Cardiac fibroblast (primary cell): ENCODE measurements at regions not wholly inside any gene's neighbourhood (a gene's known extent, or its start where the extent isn't known, plus 50 kb on each side); places are given as distances from the start of the nearest gene placed in this dataset.
A peak's percentile ranks its signal among the peaks of the same experiment; 100 is the strongest.

Experiments used
- DNase-seq, 2 donors: peaks; one replicate each; pipeline versions ENCODE4 v3.0.0 to v3.0.0-alpha.2; 2010; ENCODE audit warnings: low read depth in 2 of 2
- H3K4me3 ChIP-seq, 2 donors: replicated peaks in 1 of 2; 1 replicate in 1 of 2; 2 replicates in 1 of 2; pipeline ENCODE4 v1.5.1; 2011; ENCODE audit warnings: low read depth in 2 of 2, low read length in 2 of 2, mild to moderate bottlenecking in 2 of 2, moderate library complexity in 1 of 2
- CTCF ChIP-seq: IDR thresholded peaks from one replicate; pipeline ENCODE4 v1.5.1; 2011; ENCODE audit warnings: low read depth, mild to moderate bottlenecking, low read length, inconsistent platforms

- H3K4me3 ChIP-seq: no peak overlapping the region
- no peak for DNase-seq
- TF ChIP-seq CTCF: no peak
These were observed 102.5 kb downstream of the RRM1 start for GRCh38 chr11:4197112-4197511.

- H3K4me3 ChIP-seq: no peak overlapping the region
- no peak for DNase-seq
- no peak for TF ChIP-seq CTCF
These were observed 101.3 kb downstream of the RRM1 start for GRCh38 chr11:4195909-4196308.

GRCh38 chr11:4194889-4195288 is 100.3 kb downstream of the RRM1 start:
- TF ChIP-seq CTCF: no peak
- DNase-seq: no peak
- H3K4me3 ChIP-seq: no peak overlapping the region

- TF ChIP-seq CTCF: no peak
- peak in 1 of 2 donors; percentile 11 for DNase-seq
- no peak overlapping the region for H3K4me3 ChIP-seq
These were observed 96.5 kb downstream of the RRM1 start for GRCh38 chr11:4191031-4191571.

- no peak overlapping the region for H3K4me3 ChIP-seq
- no peak for TF ChIP-seq CTCF
- no peak for DNase-seq
These were observed 95.9 kb downstream of the RRM1 start for GRCh38 chr11:4190519-4190918.

GRCh38 chr11:4190098-4190497 is 95.5 kb downstream of the RRM1 start:
- DNase-seq: no peak
- no peak overlapping the region for H3K4me3 ChIP-seq
- no peak for TF ChIP-seq CTCF
